ENCODE measurements at regions not wholly inside any gene's neighbourhood (a gene's known extent, or its start where the extent isn't known, plus 50 kb on each side); places are given as distances from the start of the nearest gene placed in this dataset.
"Not testable (repeated sequence)": the region's sequence is repeated elsewhere in the genome, so short reads cannot be mapped to it uniquely, and the experiment has no call there.

DNA sequence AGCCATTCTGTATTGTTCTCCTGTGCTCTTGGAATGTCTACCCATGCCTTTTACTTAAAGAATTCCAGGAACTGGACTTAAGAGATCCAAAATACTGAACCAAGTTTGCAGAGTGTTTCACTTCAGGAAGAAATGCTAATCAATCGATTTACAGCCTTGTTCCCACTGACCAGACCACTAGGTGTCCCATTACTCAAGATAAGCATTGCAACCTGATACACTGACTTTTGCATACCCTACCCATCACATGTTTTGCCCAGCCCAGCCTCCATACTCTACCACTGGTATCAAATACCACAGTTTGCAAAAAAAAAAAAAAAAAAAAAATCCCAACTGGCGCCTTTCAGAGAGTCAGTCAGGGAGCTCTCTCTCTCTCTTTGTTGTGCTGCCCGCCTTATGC is 550.8 kb downstream of the CDH9 start:
- TF ChIP-seq, protein P1, sequence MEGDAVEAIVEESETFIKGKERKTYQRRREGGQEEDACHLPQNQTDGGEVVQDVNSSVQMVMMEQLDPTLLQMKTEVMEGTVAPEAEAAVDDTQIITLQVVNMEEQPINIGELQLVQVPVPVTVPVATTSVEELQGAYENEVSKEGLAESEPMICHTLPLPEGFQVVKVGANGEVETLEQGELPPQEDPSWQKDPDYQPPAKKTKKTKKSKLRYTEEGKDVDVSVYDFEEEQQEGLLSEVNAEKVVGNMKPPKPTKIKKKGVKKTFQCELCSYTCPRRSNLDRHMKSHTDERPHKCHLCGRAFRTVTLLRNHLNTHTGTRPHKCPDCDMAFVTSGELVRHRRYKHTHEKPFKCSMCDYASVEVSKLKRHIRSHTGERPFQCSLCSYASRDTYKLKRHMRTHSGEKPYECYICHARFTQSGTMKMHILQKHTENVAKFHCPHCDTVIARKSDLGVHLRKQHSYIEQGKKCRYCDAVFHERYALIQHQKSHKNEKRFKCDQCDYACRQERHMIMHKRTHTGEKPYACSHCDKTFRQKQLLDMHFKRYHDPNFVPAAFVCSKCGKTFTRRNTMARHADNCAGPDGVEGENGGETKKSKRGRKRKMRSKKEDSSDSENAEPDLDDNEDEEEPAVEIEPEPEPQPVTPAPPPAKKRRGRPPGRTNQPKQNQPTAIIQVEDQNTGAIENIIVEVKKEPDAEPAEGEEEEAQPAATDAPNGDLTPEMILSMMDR (IDR thresholded peaks at IDR 0.05) = no peak
- no peaks in the 10 kb centered on the region for H3K4me1 Mint-ChIP-seq (ENCODE audit: low read depth)
- peaks cover 12% of the 10 kb centered on the region for H3K9me3 Mint-ChIP-seq (ENCODE audit: low read depth)
- H3K4me3 Mint-ChIP-seq (ENCODE audit: unreplicated experiment) = no peak overlapping the region
- no peaks in the 10 kb centered on the region for H3K27me3 Mint-ChIP-seq (ENCODE audit: low read depth)
- DNase-seq (ENCODE audit: low spot score) = no peak
- no peaks in the 10 kb centered on the region for H3K36me3 Mint-ChIP-seq (ENCODE audit: low read depth)
- H3K27ac Mint-ChIP-seq (ENCODE audit: unreplicated experiment) = no peak overlapping the region

DNA sequence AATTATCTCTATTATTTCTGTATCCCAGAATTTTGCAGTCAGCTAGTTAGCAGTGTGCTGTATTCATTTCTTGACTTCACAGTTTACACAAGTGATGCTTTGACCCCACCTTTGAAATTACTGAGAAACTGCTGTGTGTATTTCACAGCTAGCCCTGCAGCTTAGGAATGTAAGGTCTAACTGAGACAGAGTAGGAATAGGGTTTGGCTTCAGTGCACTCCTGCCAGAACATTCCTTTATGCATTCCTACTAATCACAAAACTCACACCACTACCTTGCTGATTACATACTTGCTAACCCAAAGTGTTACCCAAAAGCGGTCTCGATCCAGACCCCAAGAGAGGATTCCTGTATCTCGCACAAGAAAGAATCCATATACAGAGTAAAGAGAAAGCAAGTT is 551.8 kb downstream of the CDH9 start:
- DNase-seq (ENCODE audit: low spot score) = no peak
- no peaks in the 10 kb centered on the region for H3K27me3 Mint-ChIP-seq (ENCODE audit: low read depth)
- no peak overlapping the region for H3K4me3 Mint-ChIP-seq (ENCODE audit: unreplicated experiment)
- peaks cover 12% of the 10 kb centered on the region for H3K9me3 Mint-ChIP-seq (ENCODE audit: low read depth)
- TF ChIP-seq, protein P1 (IDR thresholded peaks at IDR 0.05) = no peak
- H3K4me1 Mint-ChIP-seq (ENCODE audit: low read depth) = no peaks in the 10 kb centered on the region
- no peaks in the 10 kb centered on the region for H3K36me3 Mint-ChIP-seq (ENCODE audit: low read depth)
- H3K27ac Mint-ChIP-seq (ENCODE audit: unreplicated experiment) = no peak overlapping the region

DNA sequence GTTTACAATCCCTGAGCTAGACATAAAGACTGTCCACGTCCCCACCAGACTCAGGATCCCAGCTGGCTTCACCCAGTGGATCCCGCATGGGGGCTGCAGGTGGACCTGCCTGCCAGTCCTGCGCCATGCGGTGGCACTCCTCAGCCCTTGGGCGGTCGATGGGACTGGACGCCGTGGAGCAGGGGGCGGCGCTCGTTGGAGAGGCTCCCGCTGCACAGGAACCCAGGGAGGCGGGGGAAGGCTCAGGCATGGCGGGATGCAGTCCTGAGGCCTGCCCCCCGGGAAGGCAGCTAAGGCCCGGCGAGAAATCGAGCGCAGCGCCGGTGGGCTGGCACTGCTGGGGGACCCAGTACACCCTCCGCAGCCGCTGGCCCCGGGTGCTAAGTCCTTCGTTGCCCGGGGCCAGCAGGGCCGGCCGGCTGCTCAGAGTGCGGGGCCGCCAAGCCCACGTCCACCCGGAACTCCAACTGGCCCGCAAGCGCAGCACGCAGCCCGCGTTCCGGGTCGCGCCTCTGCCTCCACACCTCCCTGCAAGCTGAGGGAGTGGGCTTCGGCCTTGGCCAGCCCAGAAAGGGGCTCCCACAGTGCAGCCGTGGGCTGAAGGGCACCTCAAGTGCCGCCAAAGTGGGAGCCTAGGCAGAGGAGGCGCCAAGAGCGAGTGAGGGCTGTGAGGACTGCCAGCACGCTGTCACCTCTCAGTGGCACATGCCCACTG is 553.1 kb downstream of the CDH9 start:
- not testable (repeated sequence) for H3K9me3 Mint-ChIP-seq (ENCODE audit: low read depth)
- peak; percentile 85 for DNase-seq (ENCODE audit: low spot score)

DNA sequence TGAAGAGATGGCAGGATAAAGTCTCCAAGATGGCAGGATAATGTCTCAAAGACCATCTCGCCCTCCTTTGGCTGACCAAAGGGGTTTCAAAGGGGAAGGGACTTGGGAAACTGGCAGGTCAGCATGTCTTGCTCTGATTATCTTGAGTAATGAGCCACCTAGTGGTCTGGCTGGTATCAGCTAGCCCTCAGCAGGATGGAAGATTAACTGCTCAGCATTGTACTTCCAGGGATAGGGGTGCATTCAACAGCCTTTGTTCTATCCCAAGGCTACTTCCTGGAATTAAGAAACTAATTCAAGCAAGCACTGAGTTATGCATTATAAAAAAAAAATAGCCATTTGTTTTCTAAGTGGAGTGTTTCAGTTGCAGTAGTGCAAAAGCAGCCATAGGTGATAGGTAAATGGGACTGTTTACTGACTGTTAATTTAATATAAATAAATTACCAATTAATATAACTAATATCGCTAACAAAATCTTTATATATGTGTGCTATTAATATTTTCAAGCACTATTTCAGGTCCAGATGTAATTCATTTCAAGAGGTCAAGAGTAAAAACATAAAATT is 555.5 kb downstream of the CDH9 start:
- peaks cover 2% of the 10 kb centered on the region for H3K9me3 Mint-ChIP-seq (ENCODE audit: low read depth)
- TF ChIP-seq, protein P1 (IDR thresholded peaks at IDR 0.05) = peak; percentile 65
- no peaks in the 10 kb centered on the region for H3K4me1 Mint-ChIP-seq (ENCODE audit: low read depth)
- no peak overlapping the region for H3K4me3 Mint-ChIP-seq (ENCODE audit: unreplicated experiment)
- no peaks in the 10 kb centered on the region for H3K36me3 Mint-ChIP-seq (ENCODE audit: low read depth)
- DNase-seq (ENCODE audit: low spot score) = no peak
- no peaks in the 10 kb centered on the region for H3K27me3 Mint-ChIP-seq (ENCODE audit: low read depth)
- H3K27ac Mint-ChIP-seq (ENCODE audit: unreplicated experiment) = no peak overlapping the region

More for the DNA sequence above, 553.1 kb downstream of the CDH9 start:
- not testable (repeated sequence) for H3K36me3 Mint-ChIP-seq (ENCODE audit: low read depth); H3K4me1 Mint-ChIP-seq (ENCODE audit: low read depth); H3K27me3 Mint-ChIP-seq (ENCODE audit: low read depth); H3K4me3 Mint-ChIP-seq (ENCODE audit: unreplicated experiment); H3K27ac Mint-ChIP-seq (ENCODE audit: unreplicated experiment)

DNA sequence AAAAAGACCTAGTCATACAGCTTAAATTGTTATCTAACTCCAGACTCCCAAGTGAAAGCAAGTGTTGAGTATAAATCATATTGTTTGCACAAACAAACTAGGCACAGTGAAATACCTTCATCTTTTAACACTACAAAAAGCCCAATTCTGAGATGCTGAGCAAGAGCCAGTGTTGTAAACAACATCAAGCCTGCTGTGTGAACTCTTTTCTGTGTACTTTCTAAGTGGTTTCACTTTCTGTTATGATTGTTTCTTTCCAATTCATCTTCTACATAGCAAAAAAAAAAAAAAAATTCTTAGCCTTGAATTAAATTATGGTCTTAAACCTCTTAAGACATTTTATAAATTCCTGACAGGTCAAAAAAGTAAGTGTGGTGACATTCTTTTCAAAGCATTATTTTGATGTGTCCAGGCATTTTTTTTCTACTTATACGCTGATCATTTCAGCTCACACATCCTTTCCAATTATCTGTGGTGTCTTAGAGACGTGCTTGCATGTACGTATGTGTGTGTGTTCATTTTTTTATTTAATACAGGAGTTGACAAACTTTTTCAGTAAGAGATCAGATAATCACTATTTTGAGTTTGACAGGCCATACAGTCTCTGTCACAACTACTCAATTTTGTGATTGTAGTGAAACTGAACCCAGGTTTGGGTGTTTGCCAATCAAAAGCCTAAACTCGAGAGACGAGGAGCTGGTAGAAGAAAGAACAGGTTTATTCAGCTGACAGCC is 556.1 kb downstream of the CDH9 start:
- H3K4me3 Mint-ChIP-seq (ENCODE audit: unreplicated experiment) = no peak overlapping the region
- TF ChIP-seq, protein P1 (IDR thresholded peaks at IDR 0.05) = no peak
- no peaks in the 10 kb centered on the region for H3K9me3 Mint-ChIP-seq (ENCODE audit: low read depth)
- H3K27me3 Mint-ChIP-seq (ENCODE audit: low read depth) = no peaks in the 10 kb centered on the region
- no peaks in the 10 kb centered on the region for H3K36me3 Mint-ChIP-seq (ENCODE audit: low read depth)
- H3K4me1 Mint-ChIP-seq (ENCODE audit: low read depth) = no peaks in the 10 kb centered on the region
- no peak for DNase-seq (ENCODE audit: low spot score)
- no peak overlapping the region for H3K27ac Mint-ChIP-seq (ENCODE audit: unreplicated experiment)
